ENCODE measurements at regions not wholly inside any gene's neighbourhood (a gene's known extent, or its start where the extent isn't known, plus 50 kb on each side); places are given as distances from the start of the nearest gene placed in this dataset.

GRCh38 chr1:112070677-112071076 is 81.2 kb upstream of the KCND3 start:
- Histone ChIP-seq H3K27me3 (no peaks in the 10 kb centered on the region), H3K9me3 (peaks cover 6% of the 10 kb centered on the region), H3K27ac (no peak overlapping the region), H3K4me3 (no peak overlapping the region), H3K4me1 (no peaks in the 10 kb centered on the region), H3K36me3 (no peaks in the 10 kb centered on the region)
- TF ChIP-seq POLR2AphosphoS5 (IDR thresholded peaks at IDR 0.05) (no peak), POLR2A (IDR thresholded peaks at IDR 0.05) (no peak), EP300 (IDR thresholded peaks at IDR 0.05) (no peak), CTCF (IDR thresholded peaks at IDR 0.05) (no peak)
- WGBS, result 84% methylated on average over 2 of the region's 2 CpGs
- no peak for DNase-seq (ENCODE audit: low spot score in 2 of 2)

DNA sequence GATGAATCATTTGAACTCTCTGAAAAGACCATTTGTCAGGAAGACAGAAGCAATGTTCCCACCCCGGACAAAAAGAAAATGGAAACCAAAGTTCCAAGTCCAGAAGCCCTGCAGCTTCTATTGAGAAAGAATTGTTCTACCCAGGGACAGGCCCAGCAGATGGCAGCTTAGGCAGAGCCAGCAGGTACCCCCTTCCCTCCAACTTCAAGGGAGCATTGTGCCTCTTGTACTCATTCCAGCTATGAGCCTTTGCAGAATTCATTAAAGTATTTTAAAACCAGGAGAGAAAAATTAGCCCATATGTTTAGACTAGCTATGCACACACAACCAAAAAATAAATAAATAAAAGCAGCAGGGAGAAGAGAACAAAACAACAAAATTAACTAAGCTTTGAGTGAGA is 85.2 kb upstream of the KCND3 start:
- Histone ChIP-seq H3K36me3 (no peaks in the 10 kb centered on the region), H3K9me3 (peaks cover 6% of the 10 kb centered on the region), H3K4me1 (no peaks in the 10 kb centered on the region), H3K27me3 (no peaks in the 10 kb centered on the region), H3K4me3 (no peak overlapping the region), H3K27ac (no peak overlapping the region)
- 84% methylated on average over 1 of the region's 1 CpG for WGBS
- no peak for TF ChIP-seq POLR2AphosphoS5 (IDR thresholded peaks at IDR 0.05)
- TF ChIP-seq CTCF (IDR thresholded peaks at IDR 0.05), result no peak
- TF ChIP-seq POLR2A (IDR thresholded peaks at IDR 0.05), result no peak
- no peak for TF ChIP-seq EP300 (IDR thresholded peaks at IDR 0.05)
- DNase-seq (ENCODE audit: low spot score in 2 of 2), result no peak

DNA sequence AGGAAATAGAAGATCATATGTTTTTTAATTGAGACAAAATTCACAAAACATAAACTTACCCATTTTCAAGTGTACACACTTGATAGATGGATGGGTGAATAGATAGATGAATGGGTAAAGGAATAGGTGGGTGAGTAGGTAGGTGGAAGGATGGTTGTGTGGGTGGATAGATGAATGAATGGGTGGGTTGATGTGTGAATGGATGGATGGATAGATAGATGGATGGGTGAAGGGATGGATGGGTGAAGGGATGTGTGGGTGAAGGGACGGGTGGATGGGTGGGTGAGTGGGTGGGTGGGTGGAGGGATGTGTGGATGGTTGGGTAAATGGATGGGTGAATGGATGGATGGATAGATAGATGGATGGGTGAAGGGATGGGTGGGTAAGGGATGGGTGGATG is 86.1 kb upstream of the KCND3 start:
- Histone ChIP-seq H3K4me3 (no peak overlapping the region), H3K27me3 (no peaks in the 10 kb centered on the region), H3K9me3 (peaks cover 6% of the 10 kb centered on the region), H3K4me1 (no peaks in the 10 kb centered on the region), H3K27ac (no peak overlapping the region), H3K36me3 (no peaks in the 10 kb centered on the region)
- TF ChIP-seq POLR2AphosphoS5 (IDR thresholded peaks at IDR 0.05), result no peak
- no peak for TF ChIP-seq POLR2A (IDR thresholded peaks at IDR 0.05)
- TF ChIP-seq CTCF (IDR thresholded peaks at IDR 0.05), result no peak
- TF ChIP-seq EP300 (IDR thresholded peaks at IDR 0.05), result no peak
- DNase-seq (ENCODE audit: low spot score in 2 of 2), result no peak
- 95% methylated on average over 1 of the region's 1 CpG for WGBS

GRCh38 chr1:112079446-112079845 is 90.0 kb upstream of the KCND3 start:
- H3K4me1 ChIP-seq, result no peaks in the 10 kb centered on the region
- no peaks in the 10 kb centered on the region for H3K27me3 ChIP-seq
- 74% methylated on average over 2 of the region's 2 CpGs for WGBS
- TF ChIP-seq CTCF (IDR thresholded peaks at IDR 0.05) (no peak), EP300 (IDR thresholded peaks at IDR 0.05) (no peak), POLR2A (IDR thresholded peaks at IDR 0.05) (no peak), POLR2AphosphoS5 (IDR thresholded peaks at IDR 0.05) (no peak)
- no peak overlapping the region for H3K27ac ChIP-seq
- no peak overlapping the region for H3K4me3 ChIP-seq
- H3K36me3 ChIP-seq, result no peaks in the 10 kb centered on the region
- no peak for DNase-seq (ENCODE audit: low spot score in 2 of 2)
- H3K9me3 ChIP-seq, result no peaks in the 10 kb centered on the region

- H3K9me3 ChIP-seq, result no peaks in the 10 kb centered on the region
- no peak overlapping the region for H3K27ac ChIP-seq
- 39% methylated on average over 3 of the region's 3 CpGs for WGBS
- H3K4me3 ChIP-seq, result no peak overlapping the region
- TF ChIP-seq POLR2A (IDR thresholded peaks at IDR 0.05) (no peak), POLR2AphosphoS5 (IDR thresholded peaks at IDR 0.05) (no peak), CTCF (IDR thresholded peaks at IDR 0.05) (no peak), EP300 (IDR thresholded peaks at IDR 0.05) (no peak)
- no peaks in the 10 kb centered on the region for H3K4me1 ChIP-seq
- DNase-seq (ENCODE audit: low spot score in 2 of 2), result no peak
- H3K27me3 ChIP-seq, result peaks cover 6% of the 10 kb centered on the region
- H3K36me3 ChIP-seq, result no peaks in the 10 kb centered on the region
Observed at GRCh38 chr1:112083487-112083886, 94.0 kb upstream of the KCND3 start.

Measured in suprapubic skin (tissue), 4 donors.